Activated naive CD4-positive, alpha-beta T cell treated with anti-CD3 and anti-CD28 coated beads for 36 hours (primary cell): ENCODE measurements at regions not wholly inside any gene's neighbourhood (a gene's known extent, or its start where the extent isn't known, plus 50 kb on each side); places are given as distances from the start of the nearest gene placed in this dataset.

Experiments used
- CTCF ChIA-PET: fragments of 350-600 bp; sonication (Branson Sonifier 250); formaldehyde crosslinking; loops from one replicate; lab custom pipeline; 2021; ENCODE audit warnings: antibody characterized with exemption; lab: Charles Lee
- DNase-seq: peaks from one replicate; pipeline ENCODE4 v3.0.0-alpha.2; 2020
- H3K27ac Mint-ChIP-seq: one replicate; pipeline ENCODE4 v1.8.0; 2021; ENCODE audit warnings: mild to moderate bottlenecking, mixed read lengths
- H3K27me3 Mint-ChIP-seq: one replicate; pipeline ENCODE4 v1.8.0; 2021; ENCODE audit warnings: low read depth, mixed read lengths
- H3K36me3 Mint-ChIP-seq: one replicate; pipeline ENCODE4 v1.8.0; 2021; ENCODE audit warnings: low read depth, mixed read lengths
- H3K4me1 Mint-ChIP-seq: one replicate; pipeline ENCODE4 v1.8.0; 2021; ENCODE audit warnings: low read depth, mixed read lengths
- H3K4me3 Mint-ChIP-seq: one replicate; pipeline ENCODE4 v1.8.0; 2021; ENCODE audit warnings: mild to moderate bottlenecking, moderate library complexity, mixed read lengths
- H3K9me3 Mint-ChIP-seq: one replicate; pipeline ENCODE4 v1.8.0; 2021; ENCODE audit warnings: mixed read lengths
- intact Hi-C: fragments of 100-400 bp; cut with micrococcal nuclease; formaldehyde crosslinking; loops from one replicate; pipeline ENCODE4 v1.15.1; 2023

DNA sequence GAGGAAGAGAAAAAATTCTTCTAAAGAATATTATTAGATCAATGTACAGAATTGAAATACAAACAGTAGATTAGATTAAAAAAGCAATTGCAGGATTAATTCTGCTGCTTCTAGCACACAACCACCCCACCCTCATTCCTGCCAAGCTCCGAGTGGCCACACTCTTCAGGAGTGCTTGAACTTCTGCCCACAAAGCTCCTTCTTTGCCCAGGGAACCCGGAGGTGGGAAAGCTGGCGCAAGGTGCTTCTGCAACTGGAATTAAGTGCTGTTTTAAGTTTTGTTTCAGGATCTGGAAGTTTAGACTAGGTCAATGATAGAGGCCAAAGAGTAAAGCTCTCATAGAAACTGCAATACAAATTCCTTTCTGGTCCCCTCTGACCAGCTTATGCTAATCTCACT lies 94.1 kb upstream of the BMP4 start:
- Mint-ChIP-seq H3K27me3 (peaks cover 3% of the 10 kb centered on the region), H3K36me3 (no peaks in the 10 kb centered on the region), H3K27ac (no peak overlapping the region), H3K4me3 (no peak overlapping the region), H3K9me3 (no peaks in the 10 kb centered on the region), H3K4me1 (no peaks in the 10 kb centered on the region)
- intact Hi-C loops: no loop called here
- no peak for DNase-seq
- CTCF ChIA-PET: no interaction called here

DNA sequence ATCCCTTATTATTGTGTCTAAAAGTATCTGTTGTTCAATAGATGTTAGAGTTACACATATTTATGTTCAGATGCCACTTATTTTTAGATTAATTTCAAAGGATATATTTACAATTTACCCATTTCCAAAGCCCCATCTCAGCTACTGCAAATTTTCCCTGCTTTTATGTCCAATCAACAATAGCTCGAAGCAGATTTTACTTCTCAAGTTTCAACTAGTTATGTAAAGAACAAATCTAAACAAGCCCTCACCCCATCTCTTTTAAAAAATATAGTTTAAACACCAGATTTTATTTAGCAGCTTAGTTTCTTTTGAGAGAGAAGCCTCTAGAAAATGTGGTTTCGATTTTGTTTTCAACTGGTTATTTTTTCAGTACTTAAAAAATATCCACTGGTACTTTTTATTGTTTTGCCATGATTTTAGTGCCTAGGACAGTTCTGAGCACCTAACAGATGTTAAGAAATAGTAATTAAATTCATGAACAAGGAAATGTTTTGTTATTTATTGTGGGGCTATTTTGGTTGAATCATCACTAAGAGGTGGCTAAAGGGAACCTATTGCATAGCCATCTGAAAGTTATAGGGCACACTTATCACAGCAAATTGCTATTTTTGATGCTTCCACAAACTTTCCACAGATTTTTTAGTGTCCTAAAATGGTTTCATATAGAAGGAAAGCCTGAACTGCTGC lies 96.2 kb upstream of the BMP4 start:
- H3K27me3 Mint-ChIP-seq: no peaks in the 10 kb centered on the region
- H3K36me3 Mint-ChIP-seq: no peaks in the 10 kb centered on the region
- CTCF ChIA-PET: interaction anchor here (0.6 kb wide), 1 partner anchor 622 kb away, joined by 3 read pairs; no protein-coding TSS in a partner anchor
- H3K9me3 Mint-ChIP-seq: no peaks in the 10 kb centered on the region
- H3K27ac Mint-ChIP-seq: no peak overlapping the region
- H3K4me3 Mint-ChIP-seq: no peak overlapping the region
- DNase-seq: no peak
- no peaks in the 10 kb centered on the region for H3K4me1 Mint-ChIP-seq
- intact Hi-C loops: no loop called here

DNA sequence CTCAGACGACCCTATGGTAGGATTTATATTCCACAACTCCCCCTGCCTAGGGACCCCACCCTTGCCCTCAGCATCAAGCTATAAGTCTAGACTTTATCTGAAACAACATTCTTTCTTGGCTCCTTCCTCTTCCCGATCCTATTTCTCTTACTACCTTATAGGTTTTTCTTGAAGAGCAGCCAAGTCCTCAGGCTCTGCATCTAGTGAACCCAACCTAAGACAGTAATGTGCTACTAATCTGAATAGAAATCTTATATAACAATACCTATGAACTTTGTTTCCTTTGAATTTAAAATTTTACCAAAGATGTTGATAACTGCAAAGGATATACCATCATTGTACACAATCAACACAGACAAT lies 96.7 kb upstream of the BMP4 start:
- intact Hi-C loops: no loop called here
- no peak overlapping the region for H3K4me3 Mint-ChIP-seq
- no peaks in the 10 kb centered on the region for H3K4me1 Mint-ChIP-seq
- no peaks in the 10 kb centered on the region for H3K27me3 Mint-ChIP-seq
- CTCF ChIA-PET: interaction anchor here (0.6 kb wide), 1 partner anchor 623 kb away, joined by 3 read pairs; no protein-coding TSS in a partner anchor
- H3K27ac Mint-ChIP-seq: no peak overlapping the region
- H3K9me3 Mint-ChIP-seq: no peaks in the 10 kb centered on the region
- no peaks in the 10 kb centered on the region for H3K36me3 Mint-ChIP-seq
- no peak for DNase-seq

DNA sequence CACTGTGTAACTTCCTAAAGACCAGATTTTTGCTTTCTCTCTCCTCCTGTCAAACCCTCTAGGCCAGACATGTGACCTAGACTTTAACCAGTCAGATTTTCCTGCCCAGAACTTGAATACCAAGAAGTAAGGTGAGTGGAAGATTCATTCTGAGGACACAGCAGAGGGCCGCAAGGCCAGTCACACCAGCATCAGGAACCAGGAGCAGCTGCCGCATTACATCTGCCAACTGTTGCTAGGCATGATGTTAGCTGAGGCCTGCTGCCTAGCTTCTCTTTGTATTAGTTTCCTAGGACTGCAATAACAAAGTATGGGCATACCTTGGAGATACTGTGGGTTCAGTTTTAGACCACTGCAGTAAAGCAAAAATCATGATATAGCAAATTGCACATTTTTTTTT lies 101.9 kb upstream of the BMP4 start:
- DNase-seq: no peak
- no peaks in the 10 kb centered on the region for H3K36me3 Mint-ChIP-seq
- H3K9me3 Mint-ChIP-seq: no peaks in the 10 kb centered on the region
- CTCF ChIA-PET: no interaction called here
- H3K27me3 Mint-ChIP-seq: no peaks in the 10 kb centered on the region
- intact Hi-C loops: no loop called here
- H3K27ac Mint-ChIP-seq: no peak overlapping the region
- no peaks in the 10 kb centered on the region for H3K4me1 Mint-ChIP-seq
- H3K4me3 Mint-ChIP-seq: no peak overlapping the region

DNA sequence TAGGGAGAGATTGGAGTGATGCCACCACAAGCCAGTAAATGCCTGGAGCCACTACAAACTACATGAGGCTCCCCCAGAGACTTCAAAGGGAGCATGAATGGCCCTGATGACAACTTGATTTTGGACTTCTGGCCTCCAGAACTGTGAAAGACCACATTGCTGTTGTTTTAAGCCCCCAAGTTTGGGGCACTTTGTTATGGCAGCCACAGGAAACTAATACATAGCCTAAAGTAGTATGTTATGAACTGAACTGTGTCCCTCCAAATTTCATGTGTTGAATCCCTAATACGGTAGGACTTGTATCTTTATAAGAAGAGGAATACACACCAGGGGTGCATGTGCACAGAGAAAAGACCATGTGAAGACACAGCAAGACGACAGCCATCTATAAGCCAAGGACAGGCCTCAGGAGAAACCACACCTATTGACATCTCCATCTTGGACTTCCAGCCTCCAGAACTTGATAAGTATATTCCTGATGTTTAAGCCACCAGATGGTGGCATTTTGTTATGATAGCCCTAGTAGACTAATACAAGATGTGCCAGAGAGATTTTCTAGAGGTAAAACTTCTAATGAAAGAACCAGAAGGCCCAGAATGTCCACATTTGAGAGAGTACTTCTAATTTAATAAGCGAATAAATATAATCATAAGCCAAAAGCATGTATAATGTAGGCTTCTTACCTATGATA lies 127.1 kb upstream of the BMP4 start:
- Mint-ChIP-seq H3K4me1 (no peaks in the 10 kb centered on the region), H3K36me3 (no peaks in the 10 kb centered on the region), H3K9me3 (no peaks in the 10 kb centered on the region), H3K27ac (no peak overlapping the region), H3K4me3 (no peak overlapping the region), H3K27me3 (no peaks in the 10 kb centered on the region)
- intact Hi-C loops: no loop called here
- CTCF ChIA-PET: no interaction called here
- no peak for DNase-seq

DNA sequence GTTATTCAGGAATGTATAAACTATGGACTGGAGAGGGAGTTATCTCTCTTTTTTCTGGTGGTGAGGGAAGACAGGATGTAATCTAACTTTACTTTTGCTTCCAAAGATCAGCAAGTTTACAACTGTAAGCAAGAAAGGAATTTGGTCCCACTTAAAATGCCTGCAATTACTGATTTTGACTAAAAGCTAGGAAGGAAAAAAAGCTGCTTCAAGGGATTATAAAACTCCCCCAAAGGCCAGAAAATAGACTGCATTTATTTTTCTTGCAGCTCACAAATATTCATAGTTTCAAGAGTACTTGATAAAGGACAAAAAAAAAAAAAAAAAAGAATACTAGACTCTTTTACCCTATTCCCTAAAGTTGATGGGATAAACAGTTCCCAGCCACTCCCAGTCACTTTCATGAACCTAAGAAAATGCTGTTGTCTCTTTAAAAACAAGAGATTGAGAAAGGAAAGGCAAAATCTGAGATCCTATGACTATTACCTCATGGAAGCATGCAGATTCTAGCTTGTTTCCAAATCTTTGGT lies 128.7 kb upstream of the BMP4 start:
- intact Hi-C loops: no loop called here
- no peaks in the 10 kb centered on the region for H3K9me3 Mint-ChIP-seq
- H3K27me3 Mint-ChIP-seq: no peaks in the 10 kb centered on the region

DNA sequence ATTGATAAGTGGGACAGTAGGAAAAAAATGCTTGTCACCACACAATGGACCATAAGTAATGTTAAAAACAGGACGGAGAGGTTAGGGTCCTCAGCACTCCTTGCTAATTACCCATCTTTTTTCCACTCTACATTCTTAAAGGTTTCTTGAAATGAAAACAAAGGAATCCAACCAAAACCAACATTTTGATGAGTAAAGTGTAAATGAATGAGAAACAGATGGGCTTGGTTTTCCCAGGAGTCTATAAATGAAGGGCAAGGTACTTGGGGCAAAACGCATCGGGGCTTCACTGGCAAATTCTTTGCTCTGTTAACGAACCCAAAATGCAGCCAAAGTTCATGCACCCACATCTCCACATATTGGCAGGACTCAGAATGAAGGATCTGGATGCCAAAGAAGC lies 129.2 kb upstream of the BMP4 start:
- H3K36me3 Mint-ChIP-seq: no peaks in the 10 kb centered on the region

More for the DNA sequence above, 128.7 kb upstream of the BMP4 start:
- Mint-ChIP-seq H3K36me3 (no peaks in the 10 kb centered on the region), H3K4me3 (no peak overlapping the region), H3K4me1 (no peaks in the 10 kb centered on the region), H3K27ac (no peak overlapping the region)
- CTCF ChIA-PET: no interaction called here
- DNase-seq: no peak

DNA sequence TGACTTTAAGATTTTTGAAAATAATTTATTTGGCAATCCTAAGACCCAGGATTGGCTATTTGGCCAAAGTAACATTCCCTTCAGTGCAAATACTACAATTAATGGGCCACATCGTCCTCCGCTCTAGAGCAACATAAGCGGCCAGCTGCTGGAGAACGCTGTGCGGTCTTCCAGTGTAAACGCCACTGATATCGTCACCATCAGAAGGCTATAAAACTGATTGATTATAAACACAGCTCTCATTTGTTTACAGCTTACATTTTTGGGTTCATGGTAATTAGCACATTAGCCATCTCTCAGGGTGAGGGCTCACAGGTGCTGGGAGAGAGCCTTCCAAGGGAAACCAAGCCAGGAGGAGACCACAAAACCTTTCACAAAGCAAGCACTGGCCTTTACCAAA lies 130.1 kb upstream of the BMP4 start:
- Mint-ChIP-seq H3K9me3 (no peaks in the 10 kb centered on the region), H3K4me3 (no peak overlapping the region), H3K36me3 (no peaks in the 10 kb centered on the region), H3K27me3 (no peaks in the 10 kb centered on the region), H3K4me1 (no peaks in the 10 kb centered on the region), H3K27ac (no peak overlapping the region)
- no peak for DNase-seq
- intact Hi-C loops: no loop called here
- CTCF ChIA-PET: no interaction called here

More for the DNA sequence above, 129.2 kb upstream of the BMP4 start:
- intact Hi-C loops: no loop called here
- Mint-ChIP-seq H3K27ac (no peak overlapping the region), H3K4me1 (no peaks in the 10 kb centered on the region), H3K9me3 (no peaks in the 10 kb centered on the region), H3K27me3 (no peaks in the 10 kb centered on the region), H3K4me3 (no peak overlapping the region)
- CTCF ChIA-PET: no interaction called here
- no peak for DNase-seq

DNA sequence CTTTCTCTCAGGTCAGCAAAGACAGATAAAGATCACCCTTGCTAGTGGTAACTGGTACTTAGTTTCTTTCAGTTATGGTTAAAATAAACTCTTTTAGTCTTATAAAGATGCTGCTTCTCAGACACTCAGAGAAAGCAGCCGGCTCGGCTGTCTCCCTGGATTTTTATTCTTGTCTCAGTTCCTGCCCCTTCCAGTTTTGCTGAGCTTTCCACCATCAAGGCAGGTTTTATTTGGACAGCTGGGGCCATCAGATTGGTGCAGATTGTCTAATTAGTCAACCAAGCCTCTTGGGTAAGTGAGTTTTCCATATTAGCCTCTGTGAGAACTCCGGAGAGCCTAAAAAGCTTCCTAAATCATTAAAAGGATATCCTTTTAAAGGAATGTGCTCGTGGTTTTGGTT lies 130.8 kb upstream of the BMP4 start:
- no peaks in the 10 kb centered on the region for H3K9me3 Mint-ChIP-seq
- CTCF ChIA-PET: no interaction called here
- no peaks in the 10 kb centered on the region for H3K27me3 Mint-ChIP-seq
- H3K27ac Mint-ChIP-seq: no peak overlapping the region
- no peak overlapping the region for H3K4me3 Mint-ChIP-seq
- H3K36me3 Mint-ChIP-seq: no peaks in the 10 kb centered on the region
- H3K4me1 Mint-ChIP-seq: no peaks in the 10 kb centered on the region
- intact Hi-C loops: no loop called here
- no peak for DNase-seq

DNA sequence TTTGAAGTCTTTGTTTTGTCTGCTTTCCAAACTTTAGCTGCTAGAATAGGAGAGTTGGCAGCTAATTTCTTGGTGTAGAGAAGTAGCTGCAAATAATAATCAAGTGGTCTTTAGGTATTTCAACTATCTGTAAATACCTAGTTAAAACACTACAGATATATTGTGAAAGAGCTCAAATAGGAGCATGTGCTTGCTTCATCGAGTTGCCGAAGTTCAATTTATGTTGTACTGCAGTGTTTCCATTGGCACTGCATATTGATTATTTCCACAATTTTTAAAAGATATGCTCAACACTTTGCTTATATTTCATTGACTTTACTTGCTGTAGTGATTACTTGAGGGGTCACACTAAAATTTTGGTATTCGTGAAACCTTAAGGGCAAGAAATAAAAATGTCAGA lies 131.6 kb upstream of the BMP4 start:
- no peak for DNase-seq
- Mint-ChIP-seq H3K36me3 (no peaks in the 10 kb centered on the region), H3K4me1 (no peaks in the 10 kb centered on the region), H3K9me3 (no peaks in the 10 kb centered on the region), H3K27me3 (no peaks in the 10 kb centered on the region), H3K4me3 (no peak overlapping the region), H3K27ac (no peak overlapping the region)
- intact Hi-C loops: no loop called here
- CTCF ChIA-PET: no interaction called here

DNA sequence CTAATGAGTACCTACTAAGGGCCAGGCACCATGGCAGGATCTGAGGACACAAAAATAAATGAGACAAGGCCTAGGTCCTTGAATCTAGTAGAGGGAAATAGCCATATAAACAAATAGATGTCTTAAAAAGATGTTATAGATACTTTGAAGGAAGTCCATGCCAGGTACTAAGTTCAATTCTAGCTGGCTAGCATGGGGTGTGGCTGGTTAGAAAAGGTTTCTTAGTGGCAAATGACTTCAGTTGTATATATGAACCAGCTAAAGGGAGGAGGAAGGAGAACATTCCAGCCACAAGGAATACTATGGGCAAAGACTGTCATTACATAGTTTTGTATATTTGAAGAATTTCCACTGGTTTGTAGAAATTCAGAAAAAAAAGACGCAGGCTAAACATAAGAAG lies 133.6 kb upstream of the BMP4 start:
- H3K27ac Mint-ChIP-seq: no peak overlapping the region
- no peaks in the 10 kb centered on the region for H3K4me1 Mint-ChIP-seq
- H3K27me3 Mint-ChIP-seq: no peaks in the 10 kb centered on the region
- intact Hi-C loops: no loop called here
- no peak overlapping the region for H3K4me3 Mint-ChIP-seq
- peaks cover 8% of the 10 kb centered on the region for H3K9me3 Mint-ChIP-seq
- peaks cover 2% of the 10 kb centered on the region for H3K36me3 Mint-ChIP-seq
- CTCF ChIA-PET: interaction anchor here (1.0 kb wide), 1 partner anchor 85 kb away, joined by 3 read pairs; no protein-coding TSS in a partner anchor
- no peak for DNase-seq

DNA sequence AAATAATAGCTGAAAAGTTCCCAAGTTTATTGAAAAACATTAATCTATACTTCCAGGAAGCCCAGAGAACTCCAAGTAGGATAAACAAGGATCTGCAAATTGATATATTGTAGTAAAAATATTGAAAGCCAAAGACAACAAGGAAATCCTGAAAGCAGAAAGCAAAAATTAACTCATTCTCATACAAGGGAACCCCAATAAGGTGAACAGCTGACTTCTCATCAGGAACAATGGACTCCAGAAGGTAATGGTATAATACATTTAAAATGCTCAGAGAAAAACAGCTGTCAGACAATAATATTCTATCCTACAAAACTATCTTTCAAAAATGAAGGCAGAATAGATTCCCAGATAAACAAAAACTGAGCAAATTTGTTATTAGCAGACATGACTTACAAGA lies 138.1 kb upstream of the BMP4 start:
- CTCF ChIA-PET: no interaction called here
- Mint-ChIP-seq H3K27ac (no peak overlapping the region), H3K9me3 (peaks cover 8% of the 10 kb centered on the region), H3K4me1 (no peaks in the 10 kb centered on the region), H3K27me3 (no peaks in the 10 kb centered on the region), H3K36me3 (peaks cover 2% of the 10 kb centered on the region), H3K4me3 (no peak overlapping the region)
- intact Hi-C loops: no loop called here
- no peak for DNase-seq

DNA sequence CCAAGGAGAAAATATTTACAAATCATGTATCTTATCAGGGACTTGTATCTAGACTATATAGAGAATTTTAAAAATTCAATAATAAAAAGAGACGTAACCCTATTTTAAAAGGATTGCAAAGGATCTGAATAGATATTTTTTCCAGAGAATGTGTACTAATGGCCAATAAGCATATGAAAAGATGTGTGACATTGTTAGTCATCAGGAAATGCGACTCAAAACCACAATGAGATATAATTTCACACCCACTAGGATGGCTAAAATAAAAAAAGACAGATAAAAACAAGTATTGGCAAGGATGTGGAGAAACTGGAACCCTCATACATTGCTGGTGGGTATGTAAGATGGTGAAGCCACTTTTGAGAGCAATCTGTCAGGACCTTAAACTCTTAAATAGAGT lies 141.9 kb upstream of the BMP4 start:
- peaks cover 8% of the 10 kb centered on the region for H3K9me3 Mint-ChIP-seq
- H3K27me3 Mint-ChIP-seq: no peaks in the 10 kb centered on the region
- no peak for DNase-seq
- CTCF ChIA-PET: no interaction called here
- no peaks in the 10 kb centered on the region for H3K4me1 Mint-ChIP-seq
- H3K36me3 Mint-ChIP-seq: peaks cover 2% of the 10 kb centered on the region
- no peak overlapping the region for H3K4me3 Mint-ChIP-seq
- no peak overlapping the region for H3K27ac Mint-ChIP-seq
- intact Hi-C loops: no loop called here
